Endothelial cell of umbilical vein (primary cell): ENCODE measurements at regions not wholly inside any gene's neighbourhood (a gene's known extent, or its start where the extent isn't known, plus 50 kb on each side); places are given as distances from the start of the nearest gene placed in this dataset.

Experiments used
- BruUV-seq: library from RNA; stranded (reverse); fragments of 400-500 nt; replicated peaks from 2 replicates; lab custom pipeline; 2021; lab: Mats Ljungman, UMichigan
- CTCF ChIA-PET: fragments of 300-600, 350-600 bp; sonication (Branson Sonifier 250); formaldehyde crosslinking; loops from one replicate; lab custom pipeline; 2021; ENCODE audit warnings: antibody characterized with exemption, inconsistent platforms; lab: Charles Lee
- POLR2A ChIA-PET: fragments of 300-600, 350-600 bp; sonication (Branson Sonifier 250); formaldehyde crosslinking; loops from one replicate; lab custom pipeline; 2021; ENCODE audit warnings: antibody characterized with exemption, inconsistent platforms; lab: Charles Lee
- DNase-seq: peaks from one replicate; pipeline ENCODE4 v3.0.0-alpha.2; 2011; ENCODE audit warnings: low read depth, low spot score
- FAIRE-seq: peaks from 2 replicates; lab custom pipeline; 2011; peaks lifted over from hg19 to GRCh38; lab: Jason Lieb, UNC
- H2AFZ ChIP-seq: 2 replicates; pipeline ENCODE4 v1.6.0; 2012; ENCODE audit warnings: low read depth, low read length, control low read depth, inconsistent platforms
- H3K27ac ChIP-seq: 2 replicates; pipeline ENCODE4 v1.5.1; 2011; ENCODE audit warnings: low read depth, mild to moderate bottlenecking, control low read depth, low read length, moderate library complexity; ENCODE audit not compliant: insufficient read depth
- H3K27me3 ChIP-seq, 2 experiments: 2 replicates each; pipeline versions ENCODE4 v1.6.0 to v1.6.1; 2011; ENCODE audit warnings: low read length in 2 of 2, mixed read lengths in 1 of 2; ENCODE audit not compliant: control insufficient read depth in 2 of 2, insufficient read depth in 2 of 2
- H3K36me3 ChIP-seq, 2 experiments: 2 replicates in 1 of 2; 3 replicates in 1 of 2; pipeline ENCODE4 v1.5.1; 2011; ENCODE audit warnings: low read length in 2 of 2, mild to moderate bottlenecking in 1 of 2, moderate library complexity in 1 of 2; ENCODE audit not compliant: control insufficient read depth in 2 of 2, insufficient read depth in 2 of 2; ENCODE audit errors: extremely low read depth in 1 of 2
- H3K4me1 ChIP-seq: 3 replicates; pipeline ENCODE4 v1.5.1; 2011; ENCODE audit warnings: mild to moderate bottlenecking, low read length; ENCODE audit not compliant: control insufficient read depth, insufficient read depth; ENCODE audit errors: extremely low read depth
- H3K4me2 ChIP-seq: 2 replicates; pipeline ENCODE4 v1.6.1; 2011; ENCODE audit warnings: low read length, control low read depth, mixed read lengths; ENCODE audit not compliant: insufficient read depth
- H3K4me3 ChIP-seq, 3 experiments: fragments of 200-600 bp in 1 of 3; sonication (generic), shearing (Covaris generic) in 1 of 3; replicated peaks in 1 of 3; 2 replicates each; pipeline ENCODE4 v1.5.1; 2011 to 2016; ENCODE audit warnings: control low read depth in 3 of 3, low read length in 3 of 3, mild to moderate bottlenecking in 2 of 3, inconsistent platforms in 1 of 3, low read depth in 1 of 3, moderate library complexity in 1 of 3; ENCODE audit not compliant: insufficient read depth in 1 of 3
- H3K79me2 ChIP-seq: 2 replicates; pipeline ENCODE4 v1.6.0; 2012; ENCODE audit warnings: low read length, inconsistent platforms; ENCODE audit not compliant: control insufficient read depth, insufficient read depth
- H3K9ac ChIP-seq: replicated peaks from 2 replicates; pipeline ENCODE3; 2011; ENCODE audit warnings: low read length, control low read depth; ENCODE audit not compliant: insufficient read depth; ENCODE audit errors: extremely low read depth
- H3K9me1 ChIP-seq: replicated peaks from 3 replicates; pipeline ENCODE4 v1.6.0; 2011; ENCODE audit warnings: mild to moderate bottlenecking, low read length; ENCODE audit not compliant: control insufficient read depth, insufficient read depth; ENCODE audit errors: extremely low read depth
- H3K9me3 ChIP-seq: replicated peaks from 2 replicates; pipeline ENCODE4 v1.5.1; 2012; ENCODE audit warnings: low read length, inconsistent platforms; ENCODE audit not compliant: control insufficient read depth, insufficient read depth
- H4K20me1 ChIP-seq: replicated peaks from 2 replicates; pipeline ENCODE3; 2011; ENCODE audit warnings: mild to moderate bottlenecking, low read length; ENCODE audit not compliant: control insufficient read depth, insufficient read depth; ENCODE audit errors: extremely low read depth
- CTCF ChIP-seq, 2 donors: IDR thresholded peaks; 1 replicate in 1 of 2; 2 replicates in 1 of 2; pipeline ENCODE4 v1.5.1; 2011; ENCODE audit warnings: low read length in 2 of 2, mild to moderate bottlenecking in 2 of 2, moderate library complexity in 2 of 2, control low read depth in 1 of 2, inconsistent platforms in 1 of 2, low read depth in 1 of 2; ENCODE audit not compliant: insufficient read depth in 1 of 2; ENCODE audit errors: extremely low read depth in 1 of 2
- EZH2 ChIP-seq: IDR thresholded peaks from 2 replicates; pipeline ENCODE4 v1.6.1; 2012; ENCODE audit warnings: borderline replicate concordance, low read depth, mild to moderate bottlenecking, moderate library complexity, low read length, inconsistent platforms; ENCODE audit not compliant: severe bottlenecking
- FOS ChIP-seq: IDR thresholded peaks from 2 replicates; pipeline ENCODE4 v1.6.1; 2011; ENCODE audit warnings: mild to moderate bottlenecking, low read length, moderate library complexity, borderline replicate concordance; ENCODE audit not compliant: insufficient read depth
- GATA2 ChIP-seq: IDR thresholded peaks from 2 replicates; pipeline ENCODE4 v1.7.0; 2011; ENCODE audit warnings: low read depth, mild to moderate bottlenecking, moderate library complexity, mixed read lengths, low read length; ENCODE audit not compliant: insufficient read length, insufficient read depth
- JUN ChIP-seq: IDR thresholded peaks from 2 replicates; pipeline ENCODE4 v1.6.1; 2011; ENCODE audit warnings: borderline replicate concordance, low read depth; ENCODE audit not compliant: insufficient read length, insufficient read depth
- MYC ChIP-seq: IDR thresholded peaks from one replicate; pipeline ENCODE4 v1.6.1; 2011; ENCODE audit warnings: mild to moderate bottlenecking, low read depth, low read length
- POLR2A ChIP-seq: IDR thresholded peaks from 2 replicates; pipeline ENCODE4 v1.6.1; 2012; ENCODE audit warnings: low read depth, mild to moderate bottlenecking, control low read depth, low read length
- POLR2AphosphoS5 ChIP-seq: IDR thresholded peaks from 2 replicates; pipeline ENCODE4 v1.6.1; 2012; ENCODE audit warnings: low read depth, mild to moderate bottlenecking, control low read depth, low read length, moderate library complexity; ENCODE audit not compliant: insufficient read depth
- dilution Hi-C: fragments of 300-500 bp; cut with MboI; formaldehyde crosslinking; loops from one replicate; pipeline ENCODE4 v1.15.0; 2019; ENCODE audit warnings: low sequenced_read_pairs; ENCODE audit not compliant: extremely low pct_ligation_motif_present
- intact Hi-C: fragments of 100-400 bp; cut with micrococcal nuclease; formaldehyde crosslinking; loops from one replicate; pipeline ENCODE4 v1.10.0; 2022
- TF ChIP-seq, protein P1 (sequence below): IDR thresholded peaks from 2 replicates; pipeline ENCODE4 v1.6.1; 2011; ENCODE audit not compliant: insufficient read depth, insufficient read length

GRCh38 chr10:20978617-20979016, 81.5 kb upstream of the NEBL start:
- no peak overlapping the region for H3K9ac ChIP-seq
- DNase-seq (no peak), FAIRE-seq (no peak)
- H4K20me1 ChIP-seq: no peaks in the 10 kb centered on the region
- POLR2A ChIA-PET: no interaction called here
- no peak overlapping the region for H3K4me3 ChIP-seq
- TF ChIP-seq CTCF (IDR thresholded peaks at IDR 0.05; ENCODE audit: extremely low read depth in 1 of 2, insufficient read depth in 1 of 2, low read depth in 1 of 2, low read length in 2 of 2) (no peak), GATA2 (no peak)
- CTCF ChIA-PET: interaction anchor here (1.2 to 1.5 kb wide), 2 partner anchors 10 to 15 kb away, joined by 3 to 4 read pairs; no protein-coding TSS in a partner anchor
- no peaks in the 10 kb centered on the region for H3K36me3 ChIP-seq
- BruUV-seq: no TSS peak
- H2AFZ ChIP-seq: no peak overlapping the region
- peaks cover 0 to 1% of the 10 kb centered on the region in 2 experiments for H3K27me3 ChIP-seq
- no peaks in the 10 kb centered on the region for H3K9me3 ChIP-seq
- intact Hi-C loops (no loop called here), dilution Hi-C loops (no loop called here)
- H3K4me1 ChIP-seq: no peaks in the 10 kb centered on the region
- H3K9me1 ChIP-seq: no peaks in the 10 kb centered on the region
- H3K79me2 ChIP-seq: no peaks in the 10 kb centered on the region
- no peak overlapping the region for H3K27ac ChIP-seq
- no peak overlapping the region for H3K4me2 ChIP-seq

GRCh38 chr10:20977300-20977699, 80.2 kb upstream of the NEBL start:
- no TSS peak for BruUV-seq
- no peaks in the 10 kb centered on the region for H3K79me2 ChIP-seq
- CTCF ChIA-PET: interaction anchor here (1.2 to 1.5 kb wide), 2 partner anchors 11 to 16 kb away, joined by 3 to 4 read pairs; no protein-coding TSS in a partner anchor
- FAIRE-seq (no peak), DNase-seq (no peak)
- H3K27ac ChIP-seq: no peak overlapping the region
- no peak for TF ChIP-seq POLR2A
- no peak for TF ChIP-seq EZH2
- no peak for TF ChIP-seq GATA2
- no peak for TF ChIP-seq FOS
- no peak for TF ChIP-seq JUN
- no peak for TF ChIP-seq CTCF (IDR thresholded peaks at IDR 0.05; ENCODE audit: extremely low read depth in 1 of 2, insufficient read depth in 1 of 2, low read depth in 1 of 2, low read length in 2 of 2)
- TF ChIP-seq MYC: no peak
- no peak for TF ChIP-seq POLR2AphosphoS5
- TF ChIP-seq, protein P1, sequence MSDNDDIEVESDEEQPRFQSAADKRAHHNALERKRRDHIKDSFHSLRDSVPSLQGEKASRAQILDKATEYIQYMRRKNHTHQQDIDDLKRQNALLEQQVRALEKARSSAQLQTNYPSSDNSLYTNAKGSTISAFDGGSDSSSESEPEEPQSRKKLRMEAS: no peak
- POLR2A ChIA-PET: no interaction called here
- dilution Hi-C loops: no loop called here
- no peak overlapping the region for H3K4me3 ChIP-seq
- no peak overlapping the region for H3K4me2 ChIP-seq
- no peaks in the 10 kb centered on the region for H3K9me1 ChIP-seq
- H3K4me1 ChIP-seq: no peaks in the 10 kb centered on the region
- intact Hi-C loops: no loop called here
- no peaks in the 10 kb centered on the region for H3K36me3 ChIP-seq
- peaks cover 0 to 1% of the 10 kb centered on the region in 2 experiments for H3K27me3 ChIP-seq
- H3K9me3 ChIP-seq: no peaks in the 10 kb centered on the region
- H3K9ac ChIP-seq: no peak overlapping the region
- no peaks in the 10 kb centered on the region for H4K20me1 ChIP-seq
- H2AFZ ChIP-seq: no peak overlapping the region
